ENCODE measurements at regions not wholly inside any gene's neighbourhood (a gene's known extent, or its start where the extent isn't known, plus 50 kb on each side); places are given as distances from the start of the nearest gene placed in this dataset.

DNA sequence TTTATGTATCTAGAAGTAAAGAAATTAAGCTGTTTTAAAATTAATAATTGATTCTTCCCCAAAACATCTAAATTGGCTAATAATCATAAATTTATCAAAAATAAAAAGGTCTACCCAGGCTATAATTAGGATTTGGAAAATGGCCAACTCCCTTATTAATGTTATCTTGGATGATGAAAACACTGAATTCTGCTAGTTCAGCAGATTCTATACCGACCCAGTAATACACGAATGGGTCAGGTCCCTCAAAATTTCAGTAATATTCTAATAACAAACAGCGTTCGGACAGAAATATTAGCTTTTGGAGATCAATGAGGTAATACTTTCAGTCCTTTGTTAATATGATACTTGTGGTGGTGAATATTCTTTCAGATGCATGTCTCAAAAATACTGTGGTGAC, 360.7 kb upstream of the MGMT start:
- TF ChIP-seq CTCF (IDR thresholded peaks at IDR 0.05; ENCODE audit: poor library complexity), result no peak
- TF ChIP-seq EZH2 (IDR thresholded peaks at IDR 0.05; ENCODE audit: borderline replicate concordance), result no peak
